H1 (cell line): ENCODE measurements at regions not wholly inside any gene's neighbourhood (a gene's known extent, or its start where the extent isn't known, plus 50 kb on each side); places are given as distances from the start of the nearest gene placed in this dataset.

ENCODE experiments used
- CTCF ChIA-PET: fragments of 300-600 bp; sonication (Branson Sonifier 250); formaldehyde crosslinking; loops from one replicate; lab custom pipeline; 2021; ENCODE audit not compliant: partially characterized antibody; lab: Charles Lee
- POLR2A ChIA-PET: fragments of 300-600 bp; sonication (Branson Sonifier 250); formaldehyde crosslinking; loops from one replicate; lab custom pipeline; 2021; ENCODE audit warnings: inconsistent platforms; ENCODE audit not compliant: partially characterized antibody; lab: Charles Lee
- DNase-seq, 2 experiments: peaks; one replicate each; pipeline versions ENCODE4 v3.0.0 to v3.0.0-alpha.2; 2010 to 2022; ENCODE audit warnings: low spot score in 2 of 2, low read depth in 1 of 2, mixed read lengths in 1 of 2
- FAIRE-seq: peaks from 2 replicates; lab custom pipeline; 2011; peaks lifted over from hg19 to GRCh38; lab: Jason Lieb, UNC
- H2AFZ ChIP-seq: 2 replicates; pipeline ENCODE4 v1.8.1; 2012; ENCODE audit warnings: low read length, inconsistent platforms
- H2AK5ac ChIP-seq: 2 replicates; pipeline ENCODE4 v1.6.1; 2013; ENCODE audit warnings: low read depth, low read length
- H2BK120ac ChIP-seq: replicated peaks from 2 replicates; pipeline ENCODE3; 2013; ENCODE audit warnings: low read depth, low read length, inconsistent platforms
- H2BK12ac ChIP-seq: 2 replicates; pipeline ENCODE4 v1.6.1; 2013; ENCODE audit warnings: low read depth, low read length
- H2BK15ac ChIP-seq: 2 replicates; pipeline ENCODE4 v1.6.1; 2013; ENCODE audit warnings: low read length
- H2BK20ac ChIP-seq: 2 replicates; pipeline ENCODE4 v1.6.1; 2013; ENCODE audit warnings: low read length
- H2BK5ac ChIP-seq: 2 replicates; pipeline ENCODE4 v1.6.1; 2013; ENCODE audit warnings: low read depth, low read length
- H3K14ac ChIP-seq: 2 replicates; pipeline ENCODE4 v1.6.1; 2013; ENCODE audit warnings: inconsistent platforms; ENCODE audit not compliant: insufficient read length
- H3K18ac ChIP-seq: 2 replicates; pipeline ENCODE4 v1.6.1; 2013; ENCODE audit warnings: low read length; ENCODE audit errors: extremely low read depth
- H3K23ac ChIP-seq: 2 replicates; pipeline ENCODE4 v1.6.1; 2013; ENCODE audit warnings: inconsistent platforms; ENCODE audit not compliant: insufficient read length
- H3K23me2 ChIP-seq: 2 replicates; pipeline ENCODE4 v1.6.1; 2013; ENCODE audit warnings: low read depth, low read length
- H3K27ac ChIP-seq: 2 replicates; pipeline ENCODE4 v1.6.1; 2011; ENCODE audit warnings: low read depth, low read length, inconsistent platforms
- H3K27me3 ChIP-seq, 4 experiments: replicated peaks in 1 of 4; 1 replicate in 1 of 4; 2 replicates in 3 of 4; pipeline versions ENCODE4 v1.6.1 to v1.8.1; 2011 to 2013; ENCODE audit warnings: low read length in 3 of 4, mild to moderate bottlenecking in 3 of 4, inconsistent platforms in 2 of 4, mixed read lengths in 2 of 4, moderate library complexity in 1 of 4; ENCODE audit not compliant: control insufficient read depth in 3 of 4, insufficient read depth in 3 of 4; ENCODE audit errors: extremely low read depth in 1 of 4
- H3K36me3 ChIP-seq, 4 experiments: 2 replicates each; pipeline versions ENCODE4 v1.6.1 to v1.8.1; 2011 to 2013; ENCODE audit warnings: mild to moderate bottlenecking in 4 of 4, low read length in 3 of 4, moderate library complexity in 2 of 4, control low read depth in 1 of 4, inconsistent platforms in 1 of 4; ENCODE audit not compliant: insufficient read depth in 4 of 4, control insufficient read depth in 2 of 4
- H3K4ac ChIP-seq: replicated peaks from 2 replicates; pipeline ENCODE3; 2013; ENCODE audit warnings: low read length, low read depth, mixed read lengths, inconsistent platforms; ENCODE audit not compliant: insufficient read length
- H3K4me1 ChIP-seq, 4 experiments: replicated peaks in 1 of 4; 1 replicate in 1 of 4; 2 replicates in 3 of 4; pipeline versions ENCODE4 v1.6.1 to v1.8.1; 2011 to 2013; ENCODE audit warnings: low read length in 3 of 4, inconsistent platforms in 2 of 4, mixed read lengths in 1 of 4; ENCODE audit not compliant: insufficient read depth in 4 of 4, control insufficient read depth in 3 of 4
- H3K4me2 ChIP-seq, 2 experiments: 2 replicates each; pipeline versions ENCODE4 v1.6.1 to v1.8.1; 2011 to 2013; ENCODE audit warnings: low read depth in 2 of 2, low read length in 2 of 2, control low read depth in 1 of 2, inconsistent platforms in 1 of 2, mild to moderate bottlenecking in 1 of 2; ENCODE audit not compliant: insufficient read depth in 1 of 2
- H3K4me3 ChIP-seq, 4 experiments: fragments of 200-600, 300-600 bp in 1 of 4; sonication (generic), shearing (Covaris generic), sonication (Bioruptor Twin) in 1 of 4; 2 replicates each; pipeline versions ENCODE4 v1.5.1 to v1.8.1; 2011 to 2016; ENCODE audit warnings: low read length in 4 of 4, low read depth in 3 of 4, control low read depth in 2 of 4, inconsistent platforms in 2 of 4, mild to moderate bottlenecking in 2 of 4, mixed read lengths in 1 of 4, moderate library complexity in 1 of 4; ENCODE audit not compliant: insufficient read depth in 2 of 4; ENCODE audit errors: extremely low read depth in 1 of 4
- H3K56ac ChIP-seq: replicated peaks from 2 replicates; pipeline ENCODE3; 2013; ENCODE audit warnings: low read depth, mild to moderate bottlenecking, mixed read lengths, low read length, inconsistent platforms; ENCODE audit not compliant: insufficient read length
- H3K79me1 ChIP-seq: 2 replicates; pipeline ENCODE4 v1.6.1; 2013; ENCODE audit warnings: low read depth, low read length, control low read depth
- H3K79me2 ChIP-seq, 2 experiments: 2 replicates each; pipeline versions ENCODE4 v1.6.1 to v1.8.1; 2012 to 2013; ENCODE audit warnings: low read length in 2 of 2, mild to moderate bottlenecking in 2 of 2, inconsistent platforms in 1 of 2; ENCODE audit not compliant: insufficient read depth in 2 of 2, control insufficient read depth in 1 of 2
- H3K9ac ChIP-seq, 4 experiments: replicated peaks in 1 of 4; 1 replicate in 1 of 4; 2 replicates in 3 of 4; pipeline versions ENCODE4 v1.6.1 to v1.8.1; 2011 to 2013; ENCODE audit warnings: low read depth in 3 of 4, low read length in 3 of 4, control low read depth in 2 of 4, mild to moderate bottlenecking in 2 of 4, moderate library complexity in 2 of 4, inconsistent platforms in 1 of 4; ENCODE audit errors: extremely low read depth in 1 of 4
- H3K9me3 ChIP-seq, 2 experiments: 2 replicates each; pipeline versions ENCODE4 v1.6.1 to v1.8.1; 2012 to 2013; ENCODE audit warnings: mild to moderate bottlenecking in 2 of 2, moderate library complexity in 2 of 2, control low read depth in 1 of 2, inconsistent platforms in 1 of 2, low read depth in 1 of 2, low read length in 1 of 2, mixed read lengths in 1 of 2; ENCODE audit not compliant: insufficient read depth in 2 of 2
- H4K20me1 ChIP-seq, 2 experiments: replicated peaks in 1 of 2; 2 replicates each; pipeline versions ENCODE3 to v1.8.1; 2011 to 2013; ENCODE audit warnings: inconsistent platforms in 2 of 2, low read length in 2 of 2, mild to moderate bottlenecking in 1 of 2; ENCODE audit not compliant: insufficient read depth in 2 of 2, control insufficient read depth in 1 of 2
- H4K5ac ChIP-seq: 2 replicates; pipeline ENCODE4 v1.6.1; 2013; ENCODE audit warnings: low read length, low read depth, mixed read lengths, inconsistent platforms; ENCODE audit not compliant: insufficient read length
- H4K8ac ChIP-seq: 2 replicates; pipeline ENCODE4 v1.8.0; 2013; ENCODE audit warnings: mild to moderate bottlenecking, moderate library complexity, low read length, inconsistent platforms; ENCODE audit not compliant: insufficient read depth; ENCODE audit errors: extremely low read depth
- H4K91ac ChIP-seq: replicated peaks from 2 replicates; pipeline ENCODE3; 2013; ENCODE audit warnings: low read length, mixed read lengths, inconsistent platforms; ENCODE audit not compliant: insufficient read length
- GABPA ChIP-seq: IDR thresholded peaks from 2 replicates; pipeline ENCODE4 v1.6.1; 2011; ENCODE audit warnings: mild to moderate bottlenecking, low read length, moderate library complexity, borderline replicate concordance; ENCODE audit not compliant: insufficient read depth
- WGBS, 2 experiments: shearing (Covaris generic) in 1 of 2; methylation state at CpG; one replicate each; pipeline versions ENCODE4 v1.1.6 to v1.1.7; 2013 to 2015; ENCODE audit warnings: low lambda C conversion rate in 2 of 2, mixed read lengths in 2 of 2, inconsistent platforms in 1 of 2, low coverage in 1 of 2, missing lambda C conversion rate in 1 of 2; ENCODE audit not compliant: insufficient replicate concordance in 2 of 2, insufficient coverage in 1 of 2, insufficient read length in 1 of 2; ENCODE audit errors: extremely low coverage in 1 of 2, missing lambda C conversion rate in 1 of 2; 5-methylcytosine and 5-hydroxymethylcytosine counted together

DNA sequence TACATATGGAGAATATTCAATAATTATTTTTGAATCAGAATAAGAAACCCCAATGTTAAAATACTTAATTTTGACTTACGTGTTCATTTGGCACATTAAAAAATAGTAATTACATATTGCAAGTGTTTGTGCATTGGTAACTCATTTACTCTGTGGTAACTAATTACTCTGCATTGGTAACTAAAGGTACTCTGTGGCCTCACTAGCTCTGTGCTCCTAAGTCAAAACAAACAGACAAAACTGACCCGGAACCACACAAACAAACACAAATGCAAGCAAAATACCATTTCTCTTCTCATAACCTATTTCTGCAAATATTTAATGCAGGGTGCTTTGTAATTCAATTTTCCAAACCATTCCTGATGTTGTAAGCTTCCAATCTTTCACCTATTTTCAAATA, 1244.3 kb downstream of the REEP3 start:
- no peak overlapping the region for H2BK120ac ChIP-seq
- no peak overlapping the region for H3K14ac ChIP-seq
- H3K4me3 ChIP-seq: no peak overlapping the region
- no peak overlapping the region for H3K4ac ChIP-seq
- H3K4me1 ChIP-seq: no peaks in the 10 kb centered on the region
- H2AK5ac ChIP-seq: no peak overlapping the region
- H2AFZ ChIP-seq: no peak overlapping the region; the same call in 1 of the 2 replicates
- CTCF ChIA-PET: no interaction called here
- no peak overlapping the region for H2BK15ac ChIP-seq
- H3K9me3 ChIP-seq: no peaks in the 10 kb centered on the region
- H3K27me3 ChIP-seq: no peaks in the 10 kb centered on the region
- no peak overlapping the region for H3K23ac ChIP-seq
- WGBS, 2 experiments: 94% methylated on average over 2 of the region's 2 CpGs; no CpG with 5 or more reads in 1 of the 2 experiments
- no peak overlapping the region for H2BK12ac ChIP-seq
- H3K79me1 ChIP-seq: no peaks in the 10 kb centered on the region
- no peak overlapping the region for H3K18ac ChIP-seq
- no peak for TF ChIP-seq GABPA
- H3K56ac ChIP-seq: no peak overlapping the region
- H3K79me2 ChIP-seq: no peaks in the 10 kb centered on the region
- DNase-seq (no peak), FAIRE-seq (no peak)
- POLR2A ChIA-PET: no interaction called here
- H3K23me2 ChIP-seq: no peaks in the 10 kb centered on the region
- no peaks in the 10 kb centered on the region for H3K36me3 ChIP-seq
- no peak overlapping the region for H4K5ac ChIP-seq
- no peak overlapping the region for H4K8ac ChIP-seq
- no peak overlapping the region for H2BK5ac ChIP-seq
- no peak overlapping the region for H4K91ac ChIP-seq
- no peaks in the 10 kb centered on the region for H4K20me1 ChIP-seq
- no peak overlapping the region for H3K4me2 ChIP-seq
- no peak overlapping the region for H2BK20ac ChIP-seq
- no peak overlapping the region for H3K9ac ChIP-seq
- no peak overlapping the region for H3K27ac ChIP-seq
